H1 (cell line): ENCODE measurements at regions not wholly inside any gene's neighbourhood (a gene's known extent, or its start where the extent isn't known, plus 50 kb on each side); places are given as distances from the start of the nearest gene placed in this dataset.

ENCODE experiments used
- NRF1 ChIP-seq: IDR thresholded peaks from 2 replicates; pipeline ENCODE4 v1.6.1; 2011; ENCODE audit warnings: mild to moderate bottlenecking, low read depth, low read length, improper control_type of control experiment
- RNF2 ChIP-seq: fragments of 200-900, 300-1000 bp; sonication (generic); IDR thresholded peaks from 2 replicates; pipeline ENCODE4 v1.7.1; 2016; ENCODE audit warnings: borderline replicate concordance, low read depth, mild to moderate bottlenecking, antibody characterized with exemption, low read length; ENCODE audit not compliant: poor library complexity, severe bottlenecking; ENCODE audit errors: missing control alignments
- SIX5 ChIP-seq: IDR thresholded peaks from 2 replicates; pipeline ENCODE4 v1.6.1; 2011; ENCODE audit warnings: mild to moderate bottlenecking, low read depth, low read length
- SP2 ChIP-seq: IDR thresholded peaks from 2 replicates; pipeline ENCODE4 v1.6.1; 2012; ENCODE audit warnings: mild to moderate bottlenecking, low read length, inconsistent platforms
- SUZ12 ChIP-seq: fragments of 200-600 bp; sonication (generic); IDR thresholded peaks from 2 replicates; pipeline ENCODE4 v1.6.1; 2012; ENCODE audit warnings: mild to moderate bottlenecking, inconsistent platforms, low read length, moderate library complexity, mixed read lengths
- TAF1 ChIP-seq: IDR thresholded peaks from 2 replicates; pipeline ENCODE4 v1.6.1; 2011; ENCODE audit warnings: mild to moderate bottlenecking, low read depth, low read length
- TF ChIP-seq, protein P1 (sequence below): IDR thresholded peaks from 2 replicates; pipeline ENCODE4 v1.6.1; 2011; ENCODE audit warnings: low read length, improper control_type of control experiment
- TF ChIP-seq, protein P2 (sequence below): fragments of 300-600 bp; sonication (generic); IDR thresholded peaks from 2 replicates; pipeline ENCODE4 v1.7.1; 2012; ENCODE audit warnings: low read length, moderate library complexity, mild to moderate bottlenecking, inconsistent platforms; ENCODE audit not compliant: insufficient replicate concordance

DNA sequence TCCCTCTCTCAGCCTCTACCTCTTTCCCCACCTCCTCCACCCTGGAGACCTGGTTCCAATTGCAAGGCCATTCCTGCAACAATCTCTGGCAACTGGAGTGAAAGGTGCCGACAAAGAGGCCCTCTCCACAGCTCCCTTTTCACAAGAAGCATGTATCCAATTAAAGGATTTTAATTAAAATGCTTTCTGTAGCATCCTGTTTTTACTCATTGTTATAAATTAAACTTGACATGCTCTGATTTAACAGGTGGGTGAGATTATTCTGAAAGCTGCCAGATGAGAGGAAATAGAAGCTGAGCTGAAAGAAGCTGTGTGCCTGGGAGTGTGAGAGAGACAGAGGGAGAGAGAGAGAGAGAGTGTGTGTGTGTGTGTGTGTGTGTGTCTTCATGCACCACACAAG, 160.5 kb downstream of the TBX15 start (continued):
- TF ChIP-seq RNF2 (no peak), NRF1 (no peak), SP2 (no peak), SIX5 (no peak), SUZ12 (no peak), TAF1 (no peak)
- TF ChIP-seq, protein P1, sequence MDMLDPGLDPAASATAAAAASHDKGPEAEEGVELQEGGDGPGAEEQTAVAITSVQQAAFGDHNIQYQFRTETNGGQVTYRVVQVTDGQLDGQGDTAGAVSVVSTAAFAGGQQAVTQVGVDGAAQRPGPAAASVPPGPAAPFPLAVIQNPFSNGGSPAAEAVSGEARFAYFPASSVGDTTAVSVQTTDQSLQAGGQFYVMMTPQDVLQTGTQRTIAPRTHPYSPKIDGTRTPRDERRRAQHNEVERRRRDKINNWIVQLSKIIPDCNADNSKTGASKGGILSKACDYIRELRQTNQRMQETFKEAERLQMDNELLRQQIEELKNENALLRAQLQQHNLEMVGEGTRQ, result no peak
- TF ChIP-seq, protein P2, sequence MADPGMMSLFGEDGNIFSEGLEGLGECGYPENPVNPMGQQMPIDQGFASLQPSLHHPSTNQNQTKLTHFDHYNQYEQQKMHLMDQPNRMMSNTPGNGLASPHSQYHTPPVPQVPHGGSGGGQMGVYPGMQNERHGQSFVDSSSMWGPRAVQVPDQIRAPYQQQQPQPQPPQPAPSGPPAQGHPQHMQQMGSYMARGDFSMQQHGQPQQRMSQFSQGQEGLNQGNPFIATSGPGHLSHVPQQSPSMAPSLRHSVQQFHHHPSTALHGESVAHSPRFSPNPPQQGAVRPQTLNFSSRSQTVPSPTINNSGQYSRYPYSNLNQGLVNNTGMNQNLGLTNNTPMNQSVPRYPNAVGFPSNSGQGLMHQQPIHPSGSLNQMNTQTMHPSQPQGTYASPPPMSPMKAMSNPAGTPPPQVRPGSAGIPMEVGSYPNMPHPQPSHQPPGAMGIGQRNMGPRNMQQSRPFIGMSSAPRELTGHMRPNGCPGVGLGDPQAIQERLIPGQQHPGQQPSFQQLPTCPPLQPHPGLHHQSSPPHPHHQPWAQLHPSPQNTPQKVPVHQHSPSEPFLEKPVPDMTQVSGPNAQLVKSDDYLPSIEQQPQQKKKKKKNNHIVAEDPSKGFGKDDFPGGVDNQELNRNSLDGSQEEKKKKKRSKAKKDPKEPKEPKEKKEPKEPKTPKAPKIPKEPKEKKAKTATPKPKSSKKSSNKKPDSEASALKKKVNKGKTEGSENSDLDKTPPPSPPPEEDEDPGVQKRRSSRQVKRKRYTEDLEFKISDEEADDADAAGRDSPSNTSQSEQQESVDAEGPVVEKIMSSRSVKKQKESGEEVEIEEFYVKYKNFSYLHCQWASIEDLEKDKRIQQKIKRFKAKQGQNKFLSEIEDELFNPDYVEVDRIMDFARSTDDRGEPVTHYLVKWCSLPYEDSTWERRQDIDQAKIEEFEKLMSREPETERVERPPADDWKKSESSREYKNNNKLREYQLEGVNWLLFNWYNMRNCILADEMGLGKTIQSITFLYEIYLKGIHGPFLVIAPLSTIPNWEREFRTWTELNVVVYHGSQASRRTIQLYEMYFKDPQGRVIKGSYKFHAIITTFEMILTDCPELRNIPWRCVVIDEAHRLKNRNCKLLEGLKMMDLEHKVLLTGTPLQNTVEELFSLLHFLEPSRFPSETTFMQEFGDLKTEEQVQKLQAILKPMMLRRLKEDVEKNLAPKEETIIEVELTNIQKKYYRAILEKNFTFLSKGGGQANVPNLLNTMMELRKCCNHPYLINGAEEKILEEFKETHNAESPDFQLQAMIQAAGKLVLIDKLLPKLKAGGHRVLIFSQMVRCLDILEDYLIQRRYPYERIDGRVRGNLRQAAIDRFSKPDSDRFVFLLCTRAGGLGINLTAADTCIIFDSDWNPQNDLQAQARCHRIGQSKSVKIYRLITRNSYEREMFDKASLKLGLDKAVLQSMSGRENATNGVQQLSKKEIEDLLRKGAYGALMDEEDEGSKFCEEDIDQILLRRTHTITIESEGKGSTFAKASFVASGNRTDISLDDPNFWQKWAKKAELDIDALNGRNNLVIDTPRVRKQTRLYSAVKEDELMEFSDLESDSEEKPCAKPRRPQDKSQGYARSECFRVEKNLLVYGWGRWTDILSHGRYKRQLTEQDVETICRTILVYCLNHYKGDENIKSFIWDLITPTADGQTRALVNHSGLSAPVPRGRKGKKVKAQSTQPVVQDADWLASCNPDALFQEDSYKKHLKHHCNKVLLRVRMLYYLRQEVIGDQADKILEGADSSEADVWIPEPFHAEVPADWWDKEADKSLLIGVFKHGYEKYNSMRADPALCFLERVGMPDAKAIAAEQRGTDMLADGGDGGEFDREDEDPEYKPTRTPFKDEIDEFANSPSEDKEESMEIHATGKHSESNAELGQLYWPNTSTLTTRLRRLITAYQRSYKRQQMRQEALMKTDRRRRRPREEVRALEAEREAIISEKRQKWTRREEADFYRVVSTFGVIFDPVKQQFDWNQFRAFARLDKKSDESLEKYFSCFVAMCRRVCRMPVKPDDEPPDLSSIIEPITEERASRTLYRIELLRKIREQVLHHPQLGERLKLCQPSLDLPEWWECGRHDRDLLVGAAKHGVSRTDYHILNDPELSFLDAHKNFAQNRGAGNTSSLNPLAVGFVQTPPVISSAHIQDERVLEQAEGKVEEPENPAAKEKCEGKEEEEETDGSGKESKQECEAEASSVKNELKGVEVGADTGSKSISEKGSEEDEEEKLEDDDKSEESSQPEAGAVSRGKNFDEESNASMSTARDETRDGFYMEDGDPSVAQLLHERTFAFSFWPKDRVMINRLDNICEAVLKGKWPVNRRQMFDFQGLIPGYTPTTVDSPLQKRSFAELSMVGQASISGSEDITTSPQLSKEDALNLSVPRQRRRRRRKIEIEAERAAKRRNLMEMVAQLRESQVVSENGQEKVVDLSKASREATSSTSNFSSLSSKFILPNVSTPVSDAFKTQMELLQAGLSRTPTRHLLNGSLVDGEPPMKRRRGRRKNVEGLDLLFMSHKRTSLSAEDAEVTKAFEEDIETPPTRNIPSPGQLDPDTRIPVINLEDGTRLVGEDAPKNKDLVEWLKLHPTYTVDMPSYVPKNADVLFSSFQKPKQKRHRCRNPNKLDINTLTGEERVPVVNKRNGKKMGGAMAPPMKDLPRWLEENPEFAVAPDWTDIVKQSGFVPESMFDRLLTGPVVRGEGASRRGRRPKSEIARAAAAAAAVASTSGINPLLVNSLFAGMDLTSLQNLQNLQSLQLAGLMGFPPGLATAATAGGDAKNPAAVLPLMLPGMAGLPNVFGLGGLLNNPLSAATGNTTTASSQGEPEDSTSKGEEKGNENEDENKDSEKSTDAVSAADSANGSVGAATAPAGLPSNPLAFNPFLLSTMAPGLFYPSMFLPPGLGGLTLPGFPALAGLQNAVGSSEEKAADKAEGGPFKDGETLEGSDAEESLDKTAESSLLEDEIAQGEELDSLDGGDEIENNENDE, result no peak
